ENCODE measurements at regions not wholly inside any gene's neighbourhood (a gene's known extent, or its start where the extent isn't known, plus 50 kb on each side); places are given as distances from the start of the nearest gene placed in this dataset.

DNA sequence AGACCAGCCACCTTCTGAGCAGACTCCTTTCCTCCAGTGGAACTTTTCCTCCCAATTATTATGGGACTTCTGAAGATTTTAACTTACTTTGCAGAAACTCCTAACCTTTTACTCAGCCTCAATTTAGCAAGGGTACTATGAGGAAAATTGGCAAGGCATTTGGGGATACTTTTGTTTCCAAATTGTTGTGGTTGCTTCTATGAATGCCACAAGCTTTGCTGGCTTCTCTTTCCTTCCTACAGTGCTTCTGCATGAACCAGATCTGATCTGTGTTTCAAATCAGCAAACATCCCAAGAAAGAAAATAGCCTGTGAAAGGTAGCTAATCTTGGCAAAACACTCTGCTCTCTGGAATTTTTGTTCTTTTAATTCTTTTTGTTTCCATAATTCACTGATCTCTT is 57.3 kb upstream of the TAF11L2 start:
- TF ChIP-seq, protein P1, sequence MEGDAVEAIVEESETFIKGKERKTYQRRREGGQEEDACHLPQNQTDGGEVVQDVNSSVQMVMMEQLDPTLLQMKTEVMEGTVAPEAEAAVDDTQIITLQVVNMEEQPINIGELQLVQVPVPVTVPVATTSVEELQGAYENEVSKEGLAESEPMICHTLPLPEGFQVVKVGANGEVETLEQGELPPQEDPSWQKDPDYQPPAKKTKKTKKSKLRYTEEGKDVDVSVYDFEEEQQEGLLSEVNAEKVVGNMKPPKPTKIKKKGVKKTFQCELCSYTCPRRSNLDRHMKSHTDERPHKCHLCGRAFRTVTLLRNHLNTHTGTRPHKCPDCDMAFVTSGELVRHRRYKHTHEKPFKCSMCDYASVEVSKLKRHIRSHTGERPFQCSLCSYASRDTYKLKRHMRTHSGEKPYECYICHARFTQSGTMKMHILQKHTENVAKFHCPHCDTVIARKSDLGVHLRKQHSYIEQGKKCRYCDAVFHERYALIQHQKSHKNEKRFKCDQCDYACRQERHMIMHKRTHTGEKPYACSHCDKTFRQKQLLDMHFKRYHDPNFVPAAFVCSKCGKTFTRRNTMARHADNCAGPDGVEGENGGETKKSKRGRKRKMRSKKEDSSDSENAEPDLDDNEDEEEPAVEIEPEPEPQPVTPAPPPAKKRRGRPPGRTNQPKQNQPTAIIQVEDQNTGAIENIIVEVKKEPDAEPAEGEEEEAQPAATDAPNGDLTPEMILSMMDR (conservative IDR thresholded peaks at IDR 0.05; ENCODE audit: low read depth in 2 of 2) = no peak
- no peak for TF ChIP-seq EZH2phosphoT487 (IDR thresholded peaks at IDR 0.05; ENCODE audit: unreplicated experiment)
- TF ChIP-seq, protein P2, sequence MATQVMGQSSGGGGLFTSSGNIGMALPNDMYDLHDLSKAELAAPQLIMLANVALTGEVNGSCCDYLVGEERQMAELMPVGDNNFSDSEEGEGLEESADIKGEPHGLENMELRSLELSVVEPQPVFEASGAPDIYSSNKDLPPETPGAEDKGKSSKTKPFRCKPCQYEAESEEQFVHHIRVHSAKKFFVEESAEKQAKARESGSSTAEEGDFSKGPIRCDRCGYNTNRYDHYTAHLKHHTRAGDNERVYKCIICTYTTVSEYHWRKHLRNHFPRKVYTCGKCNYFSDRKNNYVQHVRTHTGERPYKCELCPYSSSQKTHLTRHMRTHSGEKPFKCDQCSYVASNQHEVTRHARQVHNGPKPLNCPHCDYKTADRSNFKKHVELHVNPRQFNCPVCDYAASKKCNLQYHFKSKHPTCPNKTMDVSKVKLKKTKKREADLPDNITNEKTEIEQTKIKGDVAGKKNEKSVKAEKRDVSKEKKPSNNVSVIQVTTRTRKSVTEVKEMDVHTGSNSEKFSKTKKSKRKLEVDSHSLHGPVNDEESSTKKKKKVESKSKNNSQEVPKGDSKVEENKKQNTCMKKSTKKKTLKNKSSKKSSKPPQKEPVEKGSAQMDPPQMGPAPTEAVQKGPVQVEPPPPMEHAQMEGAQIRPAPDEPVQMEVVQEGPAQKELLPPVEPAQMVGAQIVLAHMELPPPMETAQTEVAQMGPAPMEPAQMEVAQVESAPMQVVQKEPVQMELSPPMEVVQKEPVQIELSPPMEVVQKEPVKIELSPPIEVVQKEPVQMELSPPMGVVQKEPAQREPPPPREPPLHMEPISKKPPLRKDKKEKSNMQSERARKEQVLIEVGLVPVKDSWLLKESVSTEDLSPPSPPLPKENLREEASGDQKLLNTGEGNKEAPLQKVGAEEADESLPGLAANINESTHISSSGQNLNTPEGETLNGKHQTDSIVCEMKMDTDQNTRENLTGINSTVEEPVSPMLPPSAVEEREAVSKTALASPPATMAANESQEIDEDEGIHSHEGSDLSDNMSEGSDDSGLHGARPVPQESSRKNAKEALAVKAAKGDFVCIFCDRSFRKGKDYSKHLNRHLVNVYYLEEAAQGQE (IDR thresholded peaks at IDR 0.05; ENCODE audit: unreplicated experiment) = no peak
- no peak for TF ChIP-seq POLR2AphosphoS5 (IDR thresholded peaks at IDR 0.05; ENCODE audit: low read depth)
- no peak for TF ChIP-seq STAT1 (IDR thresholded peaks at IDR 0.05; ENCODE audit: unreplicated experiment)
- TF ChIP-seq EZH2 (IDR thresholded peaks at IDR 0.05; ENCODE audit: low read depth, unreplicated experiment) = no peak
- TF ChIP-seq JUNB (IDR thresholded peaks at IDR 0.05; ENCODE audit: unreplicated experiment) = no peak
- TF ChIP-seq, protein P3, sequence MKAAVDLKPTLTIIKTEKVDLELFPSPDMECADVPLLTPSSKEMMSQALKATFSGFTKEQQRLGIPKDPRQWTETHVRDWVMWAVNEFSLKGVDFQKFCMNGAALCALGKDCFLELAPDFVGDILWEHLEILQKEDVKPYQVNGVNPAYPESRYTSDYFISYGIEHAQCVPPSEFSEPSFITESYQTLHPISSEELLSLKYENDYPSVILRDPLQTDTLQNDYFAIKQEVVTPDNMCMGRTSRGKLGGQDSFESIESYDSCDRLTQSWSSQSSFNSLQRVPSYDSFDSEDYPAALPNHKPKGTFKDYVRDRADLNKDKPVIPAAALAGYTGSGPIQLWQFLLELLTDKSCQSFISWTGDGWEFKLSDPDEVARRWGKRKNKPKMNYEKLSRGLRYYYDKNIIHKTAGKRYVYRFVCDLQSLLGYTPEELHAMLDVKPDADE (IDR thresholded peaks at IDR 0.05) = no peak
- no peak for TF ChIP-seq CREB1 (CRISPR knock-in tag; IDR thresholded peaks at IDR 0.05; ENCODE audit: low read depth)
- TF ChIP-seq NANOG (IDR thresholded peaks at IDR 0.05; ENCODE audit: borderline replicate concordance) = no peak

Data from GM23338 (cell line).